ENCODE measurements at regions not wholly inside any gene's neighbourhood (a gene's known extent, or its start where the extent isn't known, plus 50 kb on each side); places are given as distances from the start of the nearest gene placed in this dataset.

DNA sequence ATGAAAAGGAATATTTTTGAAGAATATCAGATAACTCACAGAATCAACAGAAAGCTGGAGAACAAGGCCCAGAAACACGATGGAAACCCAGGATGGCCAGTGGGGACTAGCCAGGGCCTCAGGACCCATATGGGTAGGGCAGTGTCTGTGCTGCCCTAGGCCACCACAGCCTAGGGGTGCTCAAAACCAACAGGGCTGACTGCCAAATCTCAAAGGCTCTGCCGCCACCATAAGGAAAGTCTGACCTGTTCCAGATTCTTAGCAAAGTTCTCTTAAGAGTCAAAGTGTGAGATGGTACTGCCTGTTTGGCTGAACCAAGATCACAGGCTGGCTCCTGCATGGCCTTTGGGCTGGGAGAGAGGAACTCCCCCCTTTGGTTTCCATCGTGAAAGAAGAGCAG, 164.7 kb upstream of the CTTNBP2NL start:
- ChIA-PET CTCF (no interaction called here), POLR2A (no interaction called here)
- Mint-ChIP-seq H3K4me1 (ENCODE audit: low read depth) (no peaks in the 10 kb centered on the region), H3K9me3 (peaks cover 13% of the 10 kb centered on the region), H3K36me3 (ENCODE audit: low read depth) (no peaks in the 10 kb centered on the region), H3K27ac (no peak overlapping the region), H3K4me3 (no peak overlapping the region), H3K27me3 (peaks cover 5% of the 10 kb centered on the region)
- H3K27me3 ChIP-seq (ENCODE audit: control insufficient read depth in 1 of 2, insufficient read depth in 2 of 2, low read length in 2 of 2), result peaks cover 6 to 10% of the 10 kb centered on the region in 2 experiments
- DNase-seq, result no peak
- no peak for ATAC-seq (ENCODE audit: poor library complexity)
- H3K27ac ChIP-seq (ENCODE audit: low read depth in 1 of 2, low read length in 2 of 2), result no peak overlapping the region
- no peaks in the 10 kb centered on the region for H3K36me3 ChIP-seq (ENCODE audit: insufficient read depth, low read length)
- intact Hi-C loops (cut with DNase I, micrococcal nuclease), result no loop called here
- no peak overlapping the region for H3K4me3 ChIP-seq (ENCODE audit: low read length)
- H3K4me1 ChIP-seq (ENCODE audit: insufficient read depth, low read length), result no peaks in the 10 kb centered on the region
- H3K9me3 ChIP-seq (ENCODE audit: control insufficient read depth in 1 of 2, insufficient read depth in 1 of 2, low read length in 2 of 2), result peaks cover 0 to 14% of the 10 kb centered on the region in 2 experiments
- TF ChIP-seq, protein P1, sequence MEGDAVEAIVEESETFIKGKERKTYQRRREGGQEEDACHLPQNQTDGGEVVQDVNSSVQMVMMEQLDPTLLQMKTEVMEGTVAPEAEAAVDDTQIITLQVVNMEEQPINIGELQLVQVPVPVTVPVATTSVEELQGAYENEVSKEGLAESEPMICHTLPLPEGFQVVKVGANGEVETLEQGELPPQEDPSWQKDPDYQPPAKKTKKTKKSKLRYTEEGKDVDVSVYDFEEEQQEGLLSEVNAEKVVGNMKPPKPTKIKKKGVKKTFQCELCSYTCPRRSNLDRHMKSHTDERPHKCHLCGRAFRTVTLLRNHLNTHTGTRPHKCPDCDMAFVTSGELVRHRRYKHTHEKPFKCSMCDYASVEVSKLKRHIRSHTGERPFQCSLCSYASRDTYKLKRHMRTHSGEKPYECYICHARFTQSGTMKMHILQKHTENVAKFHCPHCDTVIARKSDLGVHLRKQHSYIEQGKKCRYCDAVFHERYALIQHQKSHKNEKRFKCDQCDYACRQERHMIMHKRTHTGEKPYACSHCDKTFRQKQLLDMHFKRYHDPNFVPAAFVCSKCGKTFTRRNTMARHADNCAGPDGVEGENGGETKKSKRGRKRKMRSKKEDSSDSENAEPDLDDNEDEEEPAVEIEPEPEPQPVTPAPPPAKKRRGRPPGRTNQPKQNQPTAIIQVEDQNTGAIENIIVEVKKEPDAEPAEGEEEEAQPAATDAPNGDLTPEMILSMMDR (IDR thresholded peaks at IDR 0.05), result no peak

DNA sequence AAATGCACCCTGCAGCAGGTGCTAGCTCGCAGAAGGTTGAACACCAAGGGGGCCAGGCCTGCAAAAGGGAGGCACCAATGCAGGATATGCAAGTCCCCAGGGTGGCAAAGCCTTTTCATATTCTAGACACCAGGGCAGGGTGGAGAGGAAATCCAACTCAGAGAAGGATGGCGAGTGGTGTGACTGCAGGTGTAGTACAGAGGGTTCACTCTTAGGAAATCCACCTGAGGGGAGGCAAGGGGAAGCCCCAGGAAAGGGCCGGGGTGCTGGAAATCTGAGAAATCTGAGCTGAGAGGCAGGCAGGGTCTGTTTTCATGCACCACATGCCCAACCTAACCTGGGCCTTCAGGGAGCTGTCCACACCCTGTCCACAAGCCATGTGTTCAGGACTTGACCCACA, 163.2 kb upstream of the CTTNBP2NL start:
- DNase-seq (no peak), ATAC-seq (ENCODE audit: poor library complexity) (no peak)
- Mint-ChIP-seq H3K36me3 (ENCODE audit: low read depth) (no peaks in the 10 kb centered on the region), H3K4me3 (no peak overlapping the region), H3K9me3 (peaks cover 9% of the 10 kb centered on the region), H3K4me1 (ENCODE audit: low read depth) (no peaks in the 10 kb centered on the region), H3K27me3 (peaks cover 9% of the 10 kb centered on the region), H3K27ac (no peak overlapping the region)
- CTCF ChIA-PET, result no interaction called here
- intact Hi-C loops (cut with DNase I, micrococcal nuclease), result no loop called here
- no peak overlapping the region for H3K4me3 ChIP-seq (ENCODE audit: low read length)
- H3K9me3 ChIP-seq (ENCODE audit: control insufficient read depth in 1 of 2, insufficient read depth in 1 of 2, low read length in 2 of 2), result peaks cover 4 to 14% of the 10 kb centered on the region in 2 experiments
- POLR2A ChIA-PET, result no interaction called here
- H3K27ac ChIP-seq (ENCODE audit: low read depth in 1 of 2, low read length in 2 of 2), result no peak overlapping the region
- peaks cover 6 to 10% of the 10 kb centered on the region in 2 experiments for H3K27me3 ChIP-seq (ENCODE audit: control insufficient read depth in 1 of 2, insufficient read depth in 2 of 2, low read length in 2 of 2)
- TF ChIP-seq, protein P1 (IDR thresholded peaks at IDR 0.05), result no peak
- no peaks in the 10 kb centered on the region for H3K4me1 ChIP-seq (ENCODE audit: insufficient read depth, low read length)
- H3K36me3 ChIP-seq (ENCODE audit: insufficient read depth, low read length), result no peaks in the 10 kb centered on the region

DNA sequence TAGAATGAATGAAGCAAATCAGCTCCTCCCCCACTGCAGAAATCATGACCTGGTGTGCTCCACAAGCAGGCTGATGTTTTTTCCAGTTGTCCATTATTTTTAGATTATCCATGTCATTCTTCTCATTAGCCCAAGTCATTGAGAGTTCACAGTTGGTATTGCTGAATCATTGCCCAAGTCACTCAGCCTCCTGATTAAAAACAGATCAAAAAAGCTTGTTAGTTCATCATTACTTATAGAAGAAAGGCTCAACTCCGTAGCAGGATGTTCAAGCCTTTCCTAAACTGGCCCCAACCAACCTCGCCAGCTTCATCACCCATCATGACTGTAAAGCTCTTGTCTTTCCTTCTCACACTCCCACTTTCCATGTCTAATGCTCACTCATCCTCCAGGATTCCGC, 161.3 kb upstream of the CTTNBP2NL start:
- no peak for DNase-seq
- TF ChIP-seq, protein P1 (IDR thresholded peaks at IDR 0.05), result no peak
- no peak overlapping the region for H3K4me3 Mint-ChIP-seq
- intact Hi-C loops (cut with DNase I, micrococcal nuclease), result no loop called here
- H3K36me3 Mint-ChIP-seq (ENCODE audit: low read depth), result no peaks in the 10 kb centered on the region
- peaks cover 6 to 20% of the 10 kb centered on the region in 2 experiments for H3K27me3 ChIP-seq (ENCODE audit: control insufficient read depth in 1 of 2, insufficient read depth in 2 of 2, low read length in 2 of 2)
- CTCF ChIA-PET, result no interaction called here
- no peak overlapping the region for H3K27ac Mint-ChIP-seq
- no peaks in the 10 kb centered on the region for H3K36me3 ChIP-seq (ENCODE audit: insufficient read depth, low read length)
- no peak overlapping the region for H3K4me3 ChIP-seq (ENCODE audit: low read length)
- peaks cover 0 to 4% of the 10 kb centered on the region in 2 experiments for H3K9me3 ChIP-seq (ENCODE audit: control insufficient read depth in 1 of 2, insufficient read depth in 1 of 2, low read length in 2 of 2)
- POLR2A ChIA-PET, result no interaction called here
- H3K27ac ChIP-seq (ENCODE audit: low read depth in 1 of 2, low read length in 2 of 2), result no peak overlapping the region
- H3K9me3 Mint-ChIP-seq, result peaks cover 1% of the 10 kb centered on the region
- no peaks in the 10 kb centered on the region for H3K4me1 Mint-ChIP-seq (ENCODE audit: low read depth)
- H3K4me1 ChIP-seq (ENCODE audit: insufficient read depth, low read length), result no peaks in the 10 kb centered on the region
- ATAC-seq (ENCODE audit: poor library complexity), result no peak
- H3K27me3 Mint-ChIP-seq, result peaks cover 25% of the 10 kb centered on the region
